ENCODE measurements at regions not wholly inside any gene's neighbourhood (a gene's known extent, or its start where the extent isn't known, plus 50 kb on each side); places are given as distances from the start of the nearest gene placed in this dataset.

- no peaks in the 10 kb centered on the region for H4K20me1 ChIP-seq (ENCODE audit: control insufficient read depth, insufficient read depth)
- H3K27me3 ChIP-seq (replicated peaks in 1 of 2; ENCODE audit: control insufficient read depth in 2 of 2, insufficient read depth in 2 of 2, low read length in 1 of 2) = no peaks in the 10 kb centered on the region
- H3K79me2 ChIP-seq (ENCODE audit: control insufficient read depth, insufficient read depth, low read length) = no peaks in the 10 kb centered on the region
- ChIA-PET POLR2A (no interaction called here), SMC1A (ENCODE audit: uncharacterized antibody, unreplicated experiment) (interaction anchor here (1.1 to 3.8 kb wide), 3 partner anchors 10 to 193 kb away, joined by 3 to 15 read pairs (median 4); no protein-coding TSS in a partner anchor), CTCF (interaction anchor here (0.8 to 1.4 kb wide), 2 partner anchors 26 to 119 kb away, joined by 3 to 5 read pairs; no protein-coding TSS in a partner anchor), RAD21 (ENCODE audit: unreplicated experiment) (interaction anchor here (0.9 kb wide), 2 partner anchors 114 to 155 kb away, joined by 3 read pairs; no protein-coding TSS in a partner anchor)
- DNase-seq (ENCODE audit: low read depth, low spot score) (no peak), ATAC-seq (no peak), FAIRE-seq (no peak)
- TF ChIP-seq HCFC1 (IDR thresholded peaks at IDR 0.05; ENCODE audit: low read length) (no peak), SIX5 (IDR thresholded peaks at IDR 0.05; ENCODE audit: low read depth, low read length, severe bottlenecking) (no peak), YY1 (IDR thresholded peaks at IDR 0.05; ENCODE audit: low read depth, low read length) (no peak), SKIL (IDR thresholded peaks at IDR 0.05; ENCODE audit: low read depth, poor library complexity, severe bottlenecking) (no peak), ASH2L (IDR thresholded peaks at IDR 0.05; ENCODE audit: borderline replicate concordance, low read depth) (no peak), NKRF (conservative IDR thresholded peaks at IDR 0.05) (no peak), NBN (IDR thresholded peaks at IDR 0.05) (no peak), CREM (IDR thresholded peaks at IDR 0.05; ENCODE audit: low read depth) (no peak), TCF12 (IDR thresholded peaks at IDR 0.05; ENCODE audit: low read depth, low read length) (no peak), ETV6 (conservative IDR thresholded peaks at IDR 0.05 in 1 of 2, IDR thresholded peaks at IDR 0.05 in 1 of 2; ENCODE audit: borderline replicate concordance in 1 of 2, low read depth in 1 of 2) (no peak), POU2F2 (IDR thresholded peaks at IDR 0.05; ENCODE audit: borderline replicate concordance, low read depth, low read length) (no peak), DPF2 (IDR thresholded peaks at IDR 0.05) (no peak), MTA3 (IDR thresholded peaks at IDR 0.05; ENCODE audit: borderline replicate concordance, low read length) (no peak)
- H3K27ac ChIP-seq (ENCODE audit: control insufficient read depth, insufficient read depth) = no peak overlapping the region
- H3K4me1 ChIP-seq (ENCODE audit: control insufficient read depth, insufficient read depth, low read length) = no peaks in the 10 kb centered on the region
- no peaks in the 10 kb centered on the region for H3K9me3 ChIP-seq (replicated peaks; ENCODE audit: control insufficient read depth, insufficient read depth, low read length)
- no peak overlapping the region for H2AFZ ChIP-seq (ENCODE audit: control insufficient read depth, low read depth, low read length)
- H3K9ac ChIP-seq (ENCODE audit: control insufficient read depth, insufficient read depth, low read length) = no peak overlapping the region
- BruUV-seq (replicated peaks) = no TSS peak
- intact Hi-C loops (cut with micrococcal nuclease; ENCODE audit: unreplicated experiment) = loop anchor here (10.0 kb wide), 1 partner anchor 456 kb away; no protein-coding TSS in a partner anchor
- H3K36me3 ChIP-seq (ENCODE audit: control insufficient read depth in 2 of 2, insufficient read depth in 2 of 2, low read length in 1 of 2) = no peaks in the 10 kb centered on the region
- no peak overlapping the region for H3K4me2 ChIP-seq (ENCODE audit: control insufficient read depth, insufficient read depth)
- in situ Hi-C loops (cut with MboI) = no loop called here
- H3K4me3 ChIP-seq = no peak overlapping the region
- WGBS (ENCODE audit: insufficient coverage, insufficient replicate concordance, low lambda C conversion rate, missing lambda C conversion rate) = 22% methylated on average over 4 of the region's 4 CpGs
These were observed 117.1 kb upstream of the MYOCD start for GRCh38 chr17:12548558-12548957.

All from GM12878 (cell line).